ENCODE measurements at regions not wholly inside any gene's neighbourhood (a gene's known extent, or its start where the extent isn't known, plus 50 kb on each side); places are given as distances from the start of the nearest gene placed in this dataset.

- no peak for TF ChIP-seq CTCF (IDR thresholded peaks at IDR 0.05)
- TF ChIP-seq POLR2A (IDR thresholded peaks at IDR 0.05), result no peak
These were observed 71.4 kb upstream of the PDSS1 start for GRCh38 chr10:26626066-26626465.
